HEK293 (cell line): ENCODE measurements at regions not wholly inside any gene's neighbourhood (a gene's known extent, or its start where the extent isn't known, plus 50 kb on each side); places are given as distances from the start of the nearest gene placed in this dataset.

Experiments
- CTCF ChIA-PET: fragments of 350-600 bp; formaldehyde crosslinking; extraction: SDS; loops from one replicate; lab custom pipeline; 2021; ENCODE audit warnings: antibody characterized with exemption; lab: Yijun Ruan, JAX
- POLR2A ChIA-PET: fragments of 300-600 bp; formaldehyde crosslinking; extraction: SDS; loops from one replicate; lab custom pipeline; 2020; ENCODE audit warnings: antibody characterized with exemption, inconsistent platforms; lab: Yijun Ruan, JAX
- H3K27ac ChIP-seq: fragments of 200-500 bp; sonication (Bioruptor generic); 2 replicates; pipeline ENCODE4 v1.5.1; 2014; ENCODE audit warnings: low read depth, low read length, control low read depth, inconsistent platforms; ENCODE audit errors: extremely low read depth
- H3K36me3 ChIP-seq, 2 experiments: fragments of 200-500 bp in 1 of 2; sonication (Bioruptor generic) in 1 of 2; 1 replicate in 1 of 2; 2 replicates in 1 of 2; pipeline ENCODE4 v1.5.1; 2014 to 2017; ENCODE audit warnings: inconsistent platforms in 2 of 2, low read length in 2 of 2; ENCODE audit not compliant: control insufficient read depth in 2 of 2, insufficient read depth in 1 of 2
- H3K4me1 ChIP-seq: fragments of 200-500 bp; sonication (Bioruptor generic); 2 replicates; pipeline ENCODE4 v1.5.1; 2014; ENCODE audit warnings: mild to moderate bottlenecking, low read length, inconsistent platforms; ENCODE audit not compliant: control insufficient read depth, insufficient read depth
- H3K4me3 ChIP-seq: 2 replicates; pipeline ENCODE4 v1.5.1; 2011; ENCODE audit warnings: low read depth, mild to moderate bottlenecking, control low read depth, low read length, moderate library complexity
- H3K9me3 ChIP-seq: fragments of 200-500 bp; sonication (Bioruptor generic); 2 replicates; pipeline ENCODE4 v1.5.1; 2014; ENCODE audit warnings: low read depth, low read length, inconsistent platforms; ENCODE audit not compliant: control insufficient read depth, insufficient read depth
- CTCF ChIP-seq: fragments of 450-650 bp; formaldehyde crosslinking; IDR thresholded peaks from 2 replicates; pipeline ENCODE4 v1.5.1; 2016; ENCODE audit warnings: missing biosample characterization, missing genetic modification characterization
- EGR2 ChIP-seq: fragments of 450-650 bp; formaldehyde crosslinking; IDR thresholded peaks from 2 replicates; pipeline ENCODE4 v1.5.1; 2016; ENCODE audit warnings: low read depth, missing biosample characterization, missing genetic modification characterization
- GLI2 ChIP-seq: fragments of 450-650 bp; formaldehyde crosslinking; IDR thresholded peaks from 2 replicates; pipeline ENCODE4; 2017; ENCODE audit warnings: missing biosample characterization, missing genetic modification characterization, low read depth, borderline replicate concordance
- GLIS1 ChIP-seq: fragments of 450-650 bp; formaldehyde crosslinking; IDR thresholded peaks from 2 replicates; pipeline ENCODE4 v1.5.1; 2016; ENCODE audit warnings: missing biosample characterization, missing genetic modification characterization
- KLF16 ChIP-seq: fragments of 450-650 bp; formaldehyde crosslinking; IDR thresholded peaks from 2 replicates; pipeline ENCODE4 v1.5.1; 2017; ENCODE audit warnings: missing biosample characterization, missing genetic modification characterization
- KLF8 ChIP-seq: fragments of 450-650 bp; formaldehyde crosslinking; IDR thresholded peaks from 2 replicates; pipeline ENCODE4 v1.5.1; 2016; ENCODE audit warnings: missing biosample characterization, missing genetic modification characterization
- PRDM4 ChIP-seq: fragments of 450-650 bp; formaldehyde crosslinking; IDR thresholded peaks from 2 replicates; pipeline ENCODE4 v1.5.1; 2017; ENCODE audit warnings: missing biosample characterization, missing genetic modification characterization
- ZBTB1 ChIP-seq: fragments of 450-650 bp; formaldehyde crosslinking; IDR thresholded peaks from 2 replicates; pipeline ENCODE4 v1.5.1; 2016; ENCODE audit warnings: missing biosample characterization, missing genetic modification characterization
- ZFP37 ChIP-seq: fragments of 450-650 bp; formaldehyde crosslinking; IDR thresholded peaks from 2 replicates; pipeline ENCODE4 v1.5.1; 2016; ENCODE audit warnings: missing biosample characterization, missing genetic modification characterization
- ZNF133 ChIP-seq: fragments of 450-650 bp; formaldehyde crosslinking; IDR thresholded peaks from 2 replicates; pipeline ENCODE4 v1.5.1; 2016; ENCODE audit warnings: missing biosample characterization, missing genetic modification characterization
- ZNF223 ChIP-seq: fragments of 450-650 bp; formaldehyde crosslinking; IDR thresholded peaks from 2 replicates; pipeline ENCODE4 v1.5.1; 2016; ENCODE audit warnings: missing biosample characterization, missing genetic modification characterization
- ZNF362 ChIP-seq: fragments of 450-650 bp; formaldehyde crosslinking; IDR thresholded peaks from 2 replicates; pipeline ENCODE4 v1.5.1; 2016; ENCODE audit warnings: missing biosample characterization, missing genetic modification characterization
- ZNF518A ChIP-seq: fragments of 450-650 bp; formaldehyde crosslinking; conservative IDR thresholded peaks from 2 replicates; pipeline ENCODE4 v1.5.1; 2016; ENCODE audit warnings: low read depth, missing biosample characterization, missing genetic modification characterization
- ZNF548 ChIP-seq: fragments of 450-650 bp; formaldehyde crosslinking; IDR thresholded peaks from 2 replicates; pipeline ENCODE4 v1.5.1; 2016; ENCODE audit warnings: missing biosample characterization, missing genetic modification characterization
- ZNF76 ChIP-seq: fragments of 450-650 bp; formaldehyde crosslinking; IDR thresholded peaks from 2 replicates; pipeline ENCODE4; 2016; ENCODE audit warnings: low read depth, missing biosample characterization, missing genetic modification characterization, borderline replicate concordance
- ZNF837 ChIP-seq: fragments of 450-650 bp; formaldehyde crosslinking; IDR thresholded peaks from 2 replicates; pipeline ENCODE4 v1.5.1; 2016; ENCODE audit warnings: missing biosample characterization, missing genetic modification characterization
- ZSCAN30 ChIP-seq: fragments of 450-650 bp; IDR thresholded peaks from 2 replicates; pipeline ENCODE4 v1.5.1; 2018; ENCODE audit warnings: missing biosample characterization, mild to moderate bottlenecking, missing genetic modification characterization, moderate library complexity
- TF ChIP-seq, protein P1 (sequence below): sonication (generic); formaldehyde crosslinking; IDR thresholded peaks from 2 replicates; pipeline ENCODE4 v1.8.1; 2022; ENCODE audit warnings: mild to moderate bottlenecking, moderate library complexity, missing genetic modification reagents
- TF ChIP-seq, protein P2 (sequence below): fragments of 450-650 bp; formaldehyde crosslinking; IDR thresholded peaks from 2 replicates; pipeline ENCODE4 v1.5.1; 2017; ENCODE audit warnings: missing biosample characterization, missing genetic modification characterization

DNA sequence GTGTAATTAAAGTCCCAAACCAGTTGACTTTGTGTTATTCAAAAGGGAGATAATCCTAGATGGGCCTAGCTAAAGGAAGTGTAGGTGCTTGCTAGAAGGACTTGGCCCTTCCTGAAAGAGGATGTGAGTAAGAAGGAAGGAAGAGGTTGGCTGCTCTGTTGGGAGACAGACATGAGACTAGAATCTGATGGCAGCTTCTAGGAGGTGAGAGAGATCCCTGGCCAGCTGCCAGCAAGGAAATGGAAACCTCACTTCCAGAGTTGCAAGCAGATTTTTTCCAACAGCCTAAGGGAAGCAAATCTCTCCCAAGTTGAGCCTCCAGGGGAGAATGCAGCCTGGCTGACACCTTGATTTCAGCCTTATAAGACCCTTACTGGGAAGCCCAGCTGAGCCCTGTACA lies 368.4 kb upstream of the ZMIZ1 start (continued):
- no peak for TF ChIP-seq ZNF518A (tag by site-specific recombination)

- no peak for TF ChIP-seq ZNF837
- TF ChIP-seq ZNF223 (tag by site-specific recombination), result no peak
- ChIA-PET CTCF (interaction anchor here (0.5 kb wide), 1 partner anchor 399 kb away, joined by 3 read pairs; no protein-coding TSS in a partner anchor), POLR2A (interaction anchor here (1.0 kb wide), 1 partner anchor 13 kb away, joined by 3 read pairs; no protein-coding TSS in a partner anchor)
- no peak overlapping the region for H3K4me3 ChIP-seq
- H3K36me3 ChIP-seq, result no peaks in the 10 kb centered on the region
- H3K4me1 ChIP-seq, result no peaks in the 10 kb centered on the region
- no peaks in the 10 kb centered on the region for H3K9me3 ChIP-seq
- H3K27ac ChIP-seq, result no peak overlapping the region
Observed at GRCh38 chr10:78700816-78701520, 367.8 kb upstream of the ZMIZ1 start.

DNA sequence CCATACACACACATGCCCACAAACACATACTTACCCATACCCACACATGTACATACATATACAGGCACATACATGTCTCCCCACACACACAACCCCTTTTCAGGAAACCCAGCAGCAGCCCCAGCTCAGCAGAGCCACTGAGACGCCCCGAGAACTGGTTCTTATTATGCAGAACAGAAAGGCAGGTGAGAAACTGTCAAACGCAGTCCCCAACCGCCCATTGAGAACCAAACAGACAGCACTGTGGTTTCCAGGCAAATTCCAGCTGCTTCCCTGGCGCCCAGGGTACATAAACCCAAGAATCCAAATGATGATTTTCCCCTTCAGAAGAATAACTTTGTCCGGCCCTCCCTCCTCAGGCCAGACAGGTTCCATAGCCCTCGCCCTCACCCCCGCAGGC lies 366.6 kb upstream of the ZMIZ1 start:
- H3K27ac ChIP-seq, result no peak overlapping the region
- POLR2A ChIA-PET, result no interaction called here
- H3K4me3 ChIP-seq, result no peak overlapping the region
- H3K4me1 ChIP-seq, result no peaks in the 10 kb centered on the region
- no peak for TF ChIP-seq KLF16 (tag by site-specific recombination)
- no peak for TF ChIP-seq ZNF133
- TF ChIP-seq GLI2 (tag by site-specific recombination), result no peak
- TF ChIP-seq EGR2 (tag by site-specific recombination), result no peak
- no peak for TF ChIP-seq GLIS1 (tag by site-specific recombination)
- TF ChIP-seq PRDM4 (tag by site-specific recombination), result no peak
- TF ChIP-seq, protein P1, sequence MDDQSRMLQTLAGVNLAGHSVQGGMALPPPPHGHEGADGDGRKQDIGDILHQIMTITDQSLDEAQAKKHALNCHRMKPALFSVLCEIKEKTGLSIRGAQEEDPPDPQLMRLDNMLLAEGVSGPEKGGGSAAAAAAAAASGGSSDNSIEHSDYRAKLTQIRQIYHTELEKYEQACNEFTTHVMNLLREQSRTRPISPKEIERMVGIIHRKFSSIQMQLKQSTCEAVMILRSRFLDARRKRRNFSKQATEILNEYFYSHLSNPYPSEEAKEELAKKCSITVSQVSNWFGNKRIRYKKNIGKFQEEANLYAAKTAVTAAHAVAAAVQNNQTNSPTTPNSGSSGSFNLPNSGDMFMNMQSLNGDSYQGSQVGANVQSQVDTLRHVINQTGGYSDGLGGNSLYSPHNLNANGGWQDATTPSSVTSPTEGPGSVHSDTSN (CRISPR knock-in tag), result no peak
- no peak for TF ChIP-seq ZFP37 (tag by site-specific recombination)
- no peak for TF ChIP-seq ZNF548 (tag by site-specific recombination)
- no peak for TF ChIP-seq ZSCAN30
- TF ChIP-seq KLF8 (tag by site-specific recombination), result no peak
- TF ChIP-seq, protein P2, sequence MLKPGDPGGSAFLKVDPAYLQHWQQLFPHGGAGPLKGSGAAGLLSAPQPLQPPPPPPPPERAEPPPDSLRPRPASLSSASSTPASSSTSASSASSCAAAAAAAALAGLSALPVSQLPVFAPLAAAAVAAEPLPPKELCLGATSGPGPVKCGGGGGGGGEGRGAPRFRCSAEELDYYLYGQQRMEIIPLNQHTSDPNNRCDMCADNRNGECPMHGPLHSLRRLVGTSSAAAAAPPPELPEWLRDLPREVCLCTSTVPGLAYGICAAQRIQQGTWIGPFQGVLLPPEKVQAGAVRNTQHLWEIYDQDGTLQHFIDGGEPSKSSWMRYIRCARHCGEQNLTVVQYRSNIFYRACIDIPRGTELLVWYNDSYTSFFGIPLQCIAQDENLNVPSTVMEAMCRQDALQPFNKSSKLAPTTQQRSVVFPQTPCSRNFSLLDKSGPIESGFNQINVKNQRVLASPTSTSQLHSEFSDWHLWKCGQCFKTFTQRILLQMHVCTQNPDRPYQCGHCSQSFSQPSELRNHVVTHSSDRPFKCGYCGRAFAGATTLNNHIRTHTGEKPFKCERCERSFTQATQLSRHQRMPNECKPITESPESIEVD (tag by site-specific recombination), result no peak
- TF ChIP-seq ZNF362, result no peak
- TF ChIP-seq ZNF76 (tag by site-specific recombination), result no peak
- TF ChIP-seq ZBTB1 (tag by site-specific recombination), result no peak
- TF ChIP-seq CTCF (tag by site-specific recombination), result no peak
- CTCF ChIA-PET, result no interaction called here
- H3K36me3 ChIP-seq, result no peaks in the 10 kb centered on the region
- no peaks in the 10 kb centered on the region for H3K9me3 ChIP-seq
